Left lung (tissue), 4 donors: ENCODE measurements at regions not wholly inside any gene's neighbourhood (a gene's known extent, or its start where the extent isn't known, plus 50 kb on each side); places are given as distances from the start of the nearest gene placed in this dataset.
A peak's percentile ranks its signal among the peaks of the same experiment; 100 is the strongest.

ENCODE experiments used
- ATAC-seq: fragments of 200-7000 bp; cut with Tn5 transposase; one replicate; pipeline ENCODE4 v1.9.1; 2020; ENCODE audit warnings: moderate library complexity
- DNase-seq, 4 donors: peaks; one replicate each; pipeline ENCODE4 v3.0.0-alpha.2; 2013 to 2020
- H3K27ac ChIP-seq, 2 donors: fragments of 200-600 bp; sonication (generic) in 1 of 2; one replicate each; pipeline versions ENCODE4 v1.5.0 to v1.8.0; 2020 to 2021
- H3K27me3 ChIP-seq, 2 donors: fragments of 200-600 bp; sonication (generic) in 1 of 2; one replicate each; pipeline versions ENCODE4 v1.5.0 to v1.8.0; 2020 to 2021
- H3K36me3 ChIP-seq, 2 donors: fragments of 200-600 bp; sonication (generic) in 1 of 2; one replicate each; pipeline versions ENCODE4 v1.5.0 to v1.8.0; 2020 to 2021
- H3K4me1 ChIP-seq, 2 donors: fragments of 200-600 bp; one replicate each; pipeline ENCODE4 v1.8.0; 2021
- H3K4me3 ChIP-seq, 2 donors: fragments of 200-600 bp; sonication (generic) in 1 of 2; one replicate each; pipeline versions ENCODE4 v1.5.0 to v1.8.0; 2020 to 2021; ENCODE audit warnings: mild to moderate bottlenecking in 1 of 2
- H3K9me3 ChIP-seq, 2 donors: fragments of 200-600 bp; sonication (generic) in 1 of 2; one replicate each; pipeline versions ENCODE4 v1.5.0 to v1.8.0; 2020 to 2021
- CTCF ChIP-seq, 2 donors: fragments of 200-600 bp; sonication (generic) in 1 of 2; IDR thresholded peaks; one replicate each; pipeline versions ENCODE4 v1.5.0 to v1.8.0; 2021; ENCODE audit warnings: antibody characterized with exemption in 2 of 2
- intact Hi-C, 2 donors: fragments of 100-400 bp; cut with DNase I; formaldehyde crosslinking; loops; one replicate each; pipeline versions ENCODE4 v1.11.2 to v1.14.2; 2022
- donor health status: DM: no; HTN: yes; CAD: no.
- donor health status: DM: no; HTN: no; CAD: no.

- no peak for TF ChIP-seq CTCF (IDR thresholded peaks at IDR 0.05)
- no peaks in the 10 kb centered on the region for H3K27me3 ChIP-seq
- intact Hi-C loops = no loop called here
- H3K9me3 ChIP-seq = no peaks in the 10 kb centered on the region
- peaks cover 0 to 3% of the 10 kb centered on the region in 2 donors for H3K4me1 ChIP-seq
- no peak overlapping the region for H3K4me3 ChIP-seq
- no peak overlapping the region for H3K27ac ChIP-seq
- ATAC-seq (peak; percentile 47), DNase-seq (no peak)
- no peaks in the 10 kb centered on the region for H3K36me3 ChIP-seq
Observed at GRCh38 chr1:56406821-56407220, 172.5 kb downstream of the PLPP3 start.

GRCh38 chr1:56404561-56405030 is 174.8 kb downstream of the PLPP3 start:
- Histone ChIP-seq H3K4me3 (no peak overlapping the region), H3K27ac (no peak overlapping the region), H3K36me3 (no peaks in the 10 kb centered on the region), H3K4me1 (peaks cover 0 to 3% of the 10 kb centered on the region in 2 donors), H3K27me3 (no peaks in the 10 kb centered on the region), H3K9me3 (no peaks in the 10 kb centered on the region)
- no peak for TF ChIP-seq CTCF (IDR thresholded peaks at IDR 0.05)
- DNase-seq = no peak
- intact Hi-C loops = no loop called here
- ATAC-seq = peak; percentile 17

- no peak for TF ChIP-seq CTCF (IDR thresholded peaks at IDR 0.05)
- Histone ChIP-seq H3K36me3 (no peaks in the 10 kb centered on the region), H3K9me3 (no peaks in the 10 kb centered on the region), H3K4me1 (peaks cover 0 to 3% of the 10 kb centered on the region in 2 donors), H3K27ac (no peak overlapping the region), H3K27me3 (no peaks in the 10 kb centered on the region), H3K4me3 (no peak overlapping the region)
- DNase-seq = no peak
- no peak for ATAC-seq
- intact Hi-C loops = no loop called here
Observed at GRCh38 chr1:56404066-56404465, 175.3 kb downstream of the PLPP3 start.

- DNase-seq (no peak), ATAC-seq (no peak)
- no peak overlapping the region for H3K27ac ChIP-seq
- TF ChIP-seq CTCF (IDR thresholded peaks at IDR 0.05) = no peak
- no peaks in the 10 kb centered on the region for H3K9me3 ChIP-seq
- no peaks in the 10 kb centered on the region for H3K27me3 ChIP-seq
- H3K4me1 ChIP-seq = no peaks in the 10 kb centered on the region
- no peaks in the 10 kb centered on the region for H3K36me3 ChIP-seq
- intact Hi-C loops = no loop called here
- H3K4me3 ChIP-seq = no peak overlapping the region
Observed at GRCh38 chr1:56403321-56403720, 176.0 kb downstream of the PLPP3 start.

- no peak for TF ChIP-seq CTCF (IDR thresholded peaks at IDR 0.05)
Observed at GRCh38 chr1:56401191-56401590, 178.2 kb downstream of the PLPP3 start.

More at GRCh38 chr1:56401191-56401590, 178.2 kb downstream of the PLPP3 start:
- H3K9me3 ChIP-seq = no peaks in the 10 kb centered on the region
- intact Hi-C loops = no loop called here
- H3K4me1 ChIP-seq = no peaks in the 10 kb centered on the region
- H3K4me3 ChIP-seq = no peak overlapping the region
- no peaks in the 10 kb centered on the region for H3K27me3 ChIP-seq
- H3K36me3 ChIP-seq = no peaks in the 10 kb centered on the region
- ATAC-seq (no peak), DNase-seq (no peak)
- no peak overlapping the region for H3K27ac ChIP-seq
